Thyroid gland (tissue), 4 donors: ENCODE measurements at regions not wholly inside any gene's neighbourhood (a gene's known extent, or its start where the extent isn't known, plus 50 kb on each side); places are given as distances from the start of the nearest gene placed in this dataset.

ENCODE experiments used
- CTCF ChIP-seq, 6 experiments: fragments of 200-600 bp in 3 of 6; fragments of 450-650 bp in 3 of 6; sonication (generic) in 3 of 6; IDR thresholded peaks; one replicate each; pipeline ENCODE4 v1.5.1; 2016 to 2019; ENCODE audit warnings: antibody characterized with exemption in 6 of 6, mild to moderate bottlenecking in 2 of 6, inconsistent platforms in 1 of 6, moderate library complexity in 1 of 6
- POLR2A ChIP-seq, 2 donors: fragments of 450-650 bp; IDR thresholded peaks; one replicate each; pipeline ENCODE4 v1.6.1; 2017; ENCODE audit warnings: antibody characterized with exemption in 2 of 2, mild to moderate bottlenecking in 2 of 2, moderate library complexity in 1 of 2

GRCh38 chrY:8583191-8583590 lies 754.1 kb upstream of the TSPY4 start:
- TF ChIP-seq POLR2A (IDR thresholded peaks at IDR 0.05) (no peak), CTCF (IDR thresholded peaks at IDR 0.05) (no peak)
